ENCODE measurements at regions not wholly inside any gene's neighbourhood (a gene's known extent, or its start where the extent isn't known, plus 50 kb on each side); places are given as distances from the start of the nearest gene placed in this dataset.

DNA sequence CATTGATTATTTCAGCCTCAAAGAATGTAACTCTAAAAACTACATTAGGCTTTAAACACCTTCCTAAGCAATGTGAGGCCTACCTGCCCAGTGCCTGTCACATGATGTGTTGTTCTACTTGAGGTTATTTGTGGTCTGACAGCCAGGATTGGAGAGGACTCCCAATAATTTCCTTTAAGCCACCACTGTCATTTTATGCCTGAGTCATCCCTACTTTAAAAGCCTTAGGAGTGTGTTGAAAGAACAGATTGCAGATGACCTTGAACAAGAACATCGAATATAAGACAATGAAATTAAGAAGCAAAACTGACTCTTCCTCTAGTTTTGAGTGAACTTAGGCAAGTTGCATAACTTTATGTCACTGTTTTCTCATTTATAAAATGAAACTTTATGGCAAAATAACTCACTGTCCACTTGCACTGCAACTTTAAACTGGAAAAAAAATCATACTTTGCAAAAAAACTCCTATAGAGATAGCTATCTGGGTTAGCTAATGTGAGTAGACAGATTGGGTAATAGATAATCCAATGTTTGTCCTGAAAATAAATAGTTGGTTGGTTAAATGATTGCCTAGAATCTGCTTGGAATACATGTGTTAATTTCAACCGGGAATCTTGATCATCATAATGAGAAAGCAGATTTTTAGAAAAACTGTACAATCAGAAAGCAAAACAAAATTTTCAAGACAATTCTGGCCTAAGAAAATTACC is 361.2 kb downstream of the SUCLA2 start:
- BruUV-seq (replicated peaks), result no TSS peak
- Histone ChIP-seq H3K9ac (replicated peaks; ENCODE audit: extremely low read depth, insufficient read depth, low read length) (no peak overlapping the region), H4K20me1 (replicated peaks; ENCODE audit: control insufficient read depth, extremely low read depth, insufficient read depth, low read length) (no peaks in the 10 kb centered on the region), H3K27me3 (ENCODE audit: control insufficient read depth in 2 of 2, insufficient read depth in 2 of 2, low read length in 2 of 2) (no peaks in the 10 kb centered on the region), H3K4me1 (ENCODE audit: control insufficient read depth, extremely low read depth, insufficient read depth, low read length) (no peaks in the 10 kb centered on the region), H3K79me2 (ENCODE audit: control insufficient read depth, insufficient read depth, low read length) (no peaks in the 10 kb centered on the region), H3K4me2 (ENCODE audit: insufficient read depth, low read length) (no peak overlapping the region), H3K27ac (ENCODE audit: insufficient read depth, low read depth, low read length) (no peak overlapping the region), H3K9me3 (replicated peaks; ENCODE audit: control insufficient read depth, insufficient read depth, low read length) (no peaks in the 10 kb centered on the region), H3K9me1 (replicated peaks; ENCODE audit: control insufficient read depth, extremely low read depth, insufficient read depth, low read length) (no peaks in the 10 kb centered on the region), H3K4me3 (replicated peaks in 1 of 3; ENCODE audit: insufficient read depth in 1 of 3, low read depth in 1 of 3, low read length in 3 of 3) (no peak overlapping the region), H3K36me3 (ENCODE audit: control insufficient read depth in 2 of 2, extremely low read depth in 1 of 2, insufficient read depth in 2 of 2, low read length in 2 of 2) (no peaks in the 10 kb centered on the region), H2AFZ (ENCODE audit: low read depth, low read length) (no peak overlapping the region)
- ChIA-PET CTCF (no interaction called here), POLR2A (no interaction called here)
- no peak for FAIRE-seq
- intact Hi-C loops (cut with micrococcal nuclease), result no loop called here
- dilution Hi-C loops (cut with MboI; ENCODE audit: extremely low pct_ligation_motif_present, low sequenced_read_pairs), result no loop called here
- no peak for DNase-seq (ENCODE audit: low read depth, low spot score)
- TF ChIP-seq, protein P1, sequence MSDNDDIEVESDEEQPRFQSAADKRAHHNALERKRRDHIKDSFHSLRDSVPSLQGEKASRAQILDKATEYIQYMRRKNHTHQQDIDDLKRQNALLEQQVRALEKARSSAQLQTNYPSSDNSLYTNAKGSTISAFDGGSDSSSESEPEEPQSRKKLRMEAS (IDR thresholded peaks at IDR 0.05; ENCODE audit: insufficient read depth, insufficient read length), result no peak
- no peak for TF ChIP-seq EZH2 (IDR thresholded peaks at IDR 0.05; ENCODE audit: borderline replicate concordance, low read depth, low read length, severe bottlenecking)
- TF ChIP-seq POLR2A (IDR thresholded peaks at IDR 0.05; ENCODE audit: low read depth, low read length), result no peak
- no peak for TF ChIP-seq POLR2AphosphoS5 (IDR thresholded peaks at IDR 0.05; ENCODE audit: insufficient read depth, low read depth, low read length)
- TF ChIP-seq GATA2 (IDR thresholded peaks at IDR 0.05; ENCODE audit: insufficient read depth, insufficient read length, low read depth, low read length), result no peak
- no peak for TF ChIP-seq MYC (IDR thresholded peaks at IDR 0.05; ENCODE audit: low read depth, low read length)
- no peak for TF ChIP-seq FOS (IDR thresholded peaks at IDR 0.05; ENCODE audit: borderline replicate concordance, insufficient read depth, low read length)
- no peak for TF ChIP-seq JUN (IDR thresholded peaks at IDR 0.05; ENCODE audit: borderline replicate concordance, insufficient read depth, insufficient read length, low read depth)
- TF ChIP-seq, protein P2, sequence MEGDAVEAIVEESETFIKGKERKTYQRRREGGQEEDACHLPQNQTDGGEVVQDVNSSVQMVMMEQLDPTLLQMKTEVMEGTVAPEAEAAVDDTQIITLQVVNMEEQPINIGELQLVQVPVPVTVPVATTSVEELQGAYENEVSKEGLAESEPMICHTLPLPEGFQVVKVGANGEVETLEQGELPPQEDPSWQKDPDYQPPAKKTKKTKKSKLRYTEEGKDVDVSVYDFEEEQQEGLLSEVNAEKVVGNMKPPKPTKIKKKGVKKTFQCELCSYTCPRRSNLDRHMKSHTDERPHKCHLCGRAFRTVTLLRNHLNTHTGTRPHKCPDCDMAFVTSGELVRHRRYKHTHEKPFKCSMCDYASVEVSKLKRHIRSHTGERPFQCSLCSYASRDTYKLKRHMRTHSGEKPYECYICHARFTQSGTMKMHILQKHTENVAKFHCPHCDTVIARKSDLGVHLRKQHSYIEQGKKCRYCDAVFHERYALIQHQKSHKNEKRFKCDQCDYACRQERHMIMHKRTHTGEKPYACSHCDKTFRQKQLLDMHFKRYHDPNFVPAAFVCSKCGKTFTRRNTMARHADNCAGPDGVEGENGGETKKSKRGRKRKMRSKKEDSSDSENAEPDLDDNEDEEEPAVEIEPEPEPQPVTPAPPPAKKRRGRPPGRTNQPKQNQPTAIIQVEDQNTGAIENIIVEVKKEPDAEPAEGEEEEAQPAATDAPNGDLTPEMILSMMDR (IDR thresholded peaks at IDR 0.05; ENCODE audit: extremely low read depth in 1 of 2, insufficient read depth in 1 of 2, low read depth in 1 of 2, low read length in 2 of 2), result no peak
